Caco-2 (cell line): ENCODE measurements at regions not wholly inside any gene's neighbourhood (a gene's known extent, or its start where the extent isn't known, plus 50 kb on each side); places are given as distances from the start of the nearest gene placed in this dataset.

Experiments used
- BruUV-seq: library from RNA; stranded (reverse); fragments of 400-500 nt; replicated peaks from 2 replicates; lab custom pipeline; 2021; lab: Mats Ljungman, UMichigan
- CTCF ChIA-PET: fragments of 300-600 bp; sonication (Branson Sonifier 250); formaldehyde crosslinking; loops from one replicate; lab custom pipeline; 2022; ENCODE audit warnings: antibody characterized with exemption; lab: Charles Lee
- POLR2A ChIA-PET: fragments of 300-600 bp; sonication (Branson Sonifier 250); formaldehyde crosslinking; loops from one replicate; lab custom pipeline; 2022; ENCODE audit warnings: antibody characterized with exemption; lab: Charles Lee
- DNase-seq, 2 experiments: peaks; one replicate each; pipeline versions ENCODE4 v3.0.0 to v3.0.0-alpha.2; 2020 to 2022
- H3K27me3 ChIP-seq: replicated peaks from 2 replicates; pipeline ENCODE4 v1.6.0; 2011; ENCODE audit warnings: low read length; ENCODE audit not compliant: control insufficient read depth, insufficient read depth
- H3K36me3 ChIP-seq: 2 replicates; pipeline ENCODE4 v1.5.1; 2011; ENCODE audit warnings: low read length; ENCODE audit not compliant: control insufficient read depth, insufficient read depth
- H3K4me1 ChIP-seq: fragments of 250-450 bp; sonication (Bioruptor Pico); 2 replicates; pipeline ENCODE4 v1.5.1; 2020; ENCODE audit warnings: mild to moderate bottlenecking
- H3K4me3 ChIP-seq: 2 replicates; pipeline ENCODE4 v1.5.1; 2011; ENCODE audit warnings: low read depth, mild to moderate bottlenecking, control low read depth, low read length
- H3K9me3 ChIP-seq: fragments of 250-450 bp; sonication (Bioruptor Pico); 2 replicates; pipeline ENCODE4 v1.5.1; 2020; ENCODE audit warnings: mild to moderate bottlenecking, moderate library complexity
- H3K27ac Mint-ChIP-seq: one replicate; pipeline ENCODE4 v1.8.0; 2022; ENCODE audit warnings: mixed read lengths; ENCODE audit not compliant: unreplicated experiment
- H3K27me3 Mint-ChIP-seq: one replicate; pipeline ENCODE4 v1.8.0; 2022; ENCODE audit warnings: mixed read lengths; ENCODE audit not compliant: insufficient read depth, unreplicated experiment
- H3K36me3 Mint-ChIP-seq: one replicate; pipeline ENCODE4 v1.8.0; 2022; ENCODE audit warnings: mild to moderate bottlenecking, mixed read lengths; ENCODE audit not compliant: insufficient read depth, unreplicated experiment
- H3K4me1 Mint-ChIP-seq: one replicate; pipeline ENCODE4 v1.8.0; 2022; ENCODE audit warnings: low read depth, mixed read lengths; ENCODE audit not compliant: unreplicated experiment
- H3K4me3 Mint-ChIP-seq: one replicate; pipeline ENCODE4 v1.8.0; 2022; ENCODE audit warnings: mild to moderate bottlenecking, moderate library complexity, mixed read lengths; ENCODE audit not compliant: unreplicated experiment
- H3K9me3 Mint-ChIP-seq: one replicate; pipeline ENCODE4 v1.8.0; 2022; ENCODE audit warnings: mixed read lengths; ENCODE audit not compliant: unreplicated experiment
- CTCF ChIP-seq, 2 experiments: fragments of 200-600 bp in 1 of 2; IDR thresholded peaks; 1 replicate in 1 of 2; 2 replicates in 1 of 2; pipeline versions ENCODE4 v1.5.1 to v1.8.0; 2011 to 2022; ENCODE audit warnings: antibody characterized with exemption in 1 of 2, control low read depth in 1 of 2, inconsistent platforms in 1 of 2, low read depth in 1 of 2, low read length in 1 of 2, mild to moderate bottlenecking in 1 of 2, moderate library complexity in 1 of 2; ENCODE audit not compliant: insufficient read depth in 1 of 2, severe bottlenecking in 1 of 2, unreplicated experiment in 1 of 2
- intact Hi-C: fragments of 100-400 bp; cut with micrococcal nuclease; formaldehyde crosslinking; loops from one replicate; pipeline ENCODE4 v1.10.0; 2022; ENCODE audit not compliant: unreplicated experiment

- ChIA-PET POLR2A (no interaction called here), CTCF (no interaction called here)
- Mint-ChIP-seq H3K27me3 (no peaks in the 10 kb centered on the region), H3K36me3 (no peaks in the 10 kb centered on the region), H3K27ac (no peak overlapping the region), H3K9me3 (peaks cover 36% of the 10 kb centered on the region), H3K4me3 (no peak overlapping the region), H3K4me1 (peaks cover 8% of the 10 kb centered on the region)
- peaks cover 22% of the 10 kb centered on the region for H3K4me1 ChIP-seq
- BruUV-seq = no TSS peak
- H3K36me3 ChIP-seq = no peaks in the 10 kb centered on the region
- H3K9me3 ChIP-seq = no peaks in the 10 kb centered on the region; the same call in 1 of the 2 replicates
- H3K4me3 ChIP-seq = no peak overlapping the region
- H3K27me3 ChIP-seq = no peaks in the 10 kb centered on the region
- TF ChIP-seq CTCF (IDR thresholded peaks at IDR 0.05; ENCODE audit: insufficient read depth in 1 of 2, low read depth in 1 of 2, low read length in 1 of 2, severe bottlenecking in 1 of 2, unreplicated experiment in 1 of 2) = no peak
- DNase-seq = no peak
- intact Hi-C loops = no loop called here
Observed at GRCh38 chr2:84290537-84290936, 168.5 kb downstream of the SUCLG1 start.

- ChIA-PET POLR2A (no interaction called here), CTCF (no interaction called here)
- no peak overlapping the region for H3K4me3 Mint-ChIP-seq
Observed at GRCh38 chr2:84288293-84288692, 170.8 kb downstream of the SUCLG1 start.

GRCh38 chr2:84286878-84287277 lies 172.2 kb downstream of the SUCLG1 start:
- H3K36me3 ChIP-seq = no peaks in the 10 kb centered on the region
- H3K27ac Mint-ChIP-seq = no peak overlapping the region
- ChIA-PET CTCF (no interaction called here), POLR2A (no interaction called here)
- H3K4me3 ChIP-seq = no peak overlapping the region
- H3K4me1 ChIP-seq = peaks cover 11% of the 10 kb centered on the region
- intact Hi-C loops = no loop called here
- H3K4me3 Mint-ChIP-seq = no peak overlapping the region
- no TSS peak for BruUV-seq
- no peak for DNase-seq
- no peaks in the 10 kb centered on the region; the same call in 1 of the 2 replicates for H3K9me3 ChIP-seq
- peaks cover 40% of the 10 kb centered on the region for H3K9me3 Mint-ChIP-seq
- H3K4me1 Mint-ChIP-seq = peaks cover 8% of the 10 kb centered on the region
- H3K36me3 Mint-ChIP-seq = no peaks in the 10 kb centered on the region
- no peak for TF ChIP-seq CTCF (IDR thresholded peaks at IDR 0.05; ENCODE audit: insufficient read depth in 1 of 2, low read depth in 1 of 2, low read length in 1 of 2, severe bottlenecking in 1 of 2, unreplicated experiment in 1 of 2)
- H3K27me3 ChIP-seq = no peaks in the 10 kb centered on the region
- H3K27me3 Mint-ChIP-seq = no peaks in the 10 kb centered on the region

More at GRCh38 chr2:84288293-84288692, 170.8 kb downstream of the SUCLG1 start:
- peaks cover 44% of the 10 kb centered on the region for H3K9me3 Mint-ChIP-seq
- Histone ChIP-seq H3K4me1 (peaks cover 11% of the 10 kb centered on the region), H3K36me3 (no peaks in the 10 kb centered on the region), H3K27me3 (no peaks in the 10 kb centered on the region), H3K4me3 (no peak overlapping the region), H3K9me3 (no peaks in the 10 kb centered on the region; the same call in 1 of the 2 replicates)
- H3K4me1 Mint-ChIP-seq = peaks cover 8% of the 10 kb centered on the region
- DNase-seq = peak; percentile 56 to 68
- intact Hi-C loops = no loop called here
- BruUV-seq = no TSS peak
- no peak overlapping the region for H3K27ac Mint-ChIP-seq
- no peaks in the 10 kb centered on the region for H3K27me3 Mint-ChIP-seq
- TF ChIP-seq CTCF (IDR thresholded peaks at IDR 0.05; ENCODE audit: insufficient read depth in 1 of 2, low read depth in 1 of 2, low read length in 1 of 2, severe bottlenecking in 1 of 2, unreplicated experiment in 1 of 2) = no peak
- H3K36me3 Mint-ChIP-seq = no peaks in the 10 kb centered on the region
